Panc1 (cell line): ENCODE measurements at regions not wholly inside any gene's neighbourhood (a gene's known extent, or its start where the extent isn't known, plus 50 kb on each side); places are given as distances from the start of the nearest gene placed in this dataset.

Experiments
- CTCF ChIP-seq: fragments of 450-650 bp; IDR thresholded peaks from 2 replicates; pipeline ENCODE4 v1.5.1; 2017; ENCODE audit warnings: mild to moderate bottlenecking
- POLR2AphosphoS5 ChIP-seq: IDR thresholded peaks from 2 replicates; pipeline ENCODE4 v1.6.1; 2012; ENCODE audit warnings: mild to moderate bottlenecking, low read depth, low read length, moderate library complexity
- REST ChIP-seq, 2 experiments: IDR thresholded peaks; 2 replicates each; pipeline ENCODE4 v1.6.1; 2011 to 2012; ENCODE audit warnings: low read depth in 2 of 2, control low read depth in 1 of 2, low read length in 1 of 2, mild to moderate bottlenecking in 1 of 2, moderate library complexity in 1 of 2; ENCODE audit not compliant: insufficient read depth in 1 of 2
- SIN3A ChIP-seq: IDR thresholded peaks from 2 replicates; pipeline ENCODE4 v1.6.1; 2012; ENCODE audit warnings: low read depth, mild to moderate bottlenecking, low read length, moderate library complexity, borderline replicate concordance; ENCODE audit not compliant: insufficient read depth

- TF ChIP-seq REST (IDR thresholded peaks at IDR 0.05; ENCODE audit: insufficient read depth in 1 of 2, low read depth in 2 of 2, low read length in 1 of 2): no peak
- TF ChIP-seq POLR2AphosphoS5: no peak
- TF ChIP-seq CTCF: no peak
- no peak for TF ChIP-seq SIN3A
Observed at GRCh38 chr4:108529102-108529501, 91.3 kb upstream of the RPL34 start.
